HFFc6 (cell line): ENCODE measurements at regions not wholly inside any gene's neighbourhood (a gene's known extent, or its start where the extent isn't known, plus 50 kb on each side); places are given as distances from the start of the nearest gene placed in this dataset.

ENCODE experiments used
- DNase-seq: peaks from one replicate; pipeline ENCODE4 v3.0.0-alpha.2; 2018
- H3K27ac Mint-ChIP-seq: 2 replicates; pipeline ENCODE4 v1.8.0; 2020; ENCODE audit warnings: mild to moderate bottlenecking, mixed read lengths
- H3K27me3 Mint-ChIP-seq: 2 replicates; pipeline ENCODE4 v1.8.0; 2021; ENCODE audit warnings: mild to moderate bottlenecking, moderate library complexity, mixed read lengths; ENCODE audit not compliant: insufficient read depth
- H3K36me3 Mint-ChIP-seq: 2 replicates; pipeline ENCODE4 v1.8.0; 2021; ENCODE audit warnings: low read depth, mixed read lengths
- H3K4me1 Mint-ChIP-seq: 2 replicates; pipeline ENCODE4 v1.8.0; 2020; ENCODE audit warnings: low read depth, mixed read lengths
- H3K4me3 Mint-ChIP-seq: 2 replicates; pipeline ENCODE4 v1.8.0; 2020; ENCODE audit warnings: mild to moderate bottlenecking, moderate library complexity, mixed read lengths
- H3K9me3 Mint-ChIP-seq: 2 replicates; pipeline ENCODE4 v1.8.0; 2020; ENCODE audit warnings: mild to moderate bottlenecking, mixed read lengths
- CTCF ChIP-seq: fragments of 200-600 bp; sonication (generic); IDR thresholded peaks from 2 replicates; pipeline ENCODE4 v1.5.0; 2021; ENCODE audit warnings: antibody characterized with exemption, mild to moderate bottlenecking

GRCh38 chr5:87551911-87552310, 139.2 kb upstream of the CCNH start:
- Mint-ChIP-seq H3K4me3 (no peak overlapping the region), H3K27ac (no peak overlapping the region), H3K27me3 (no peaks in the 10 kb centered on the region), H3K36me3 (no peaks in the 10 kb centered on the region), H3K4me1 (no peaks in the 10 kb centered on the region), H3K9me3 (peaks cover 21% of the 10 kb centered on the region)
- DNase-seq, result no peak
- TF ChIP-seq CTCF, result no peak

- H3K27me3 Mint-ChIP-seq, result peaks cover 2% of the 10 kb centered on the region; the same call in 1 of the 2 replicates
- H3K4me3 Mint-ChIP-seq, result no peak overlapping the region
- H3K9me3 Mint-ChIP-seq, result no peaks in the 10 kb centered on the region
- no peak for DNase-seq
- no peak overlapping the region for H3K27ac Mint-ChIP-seq
- no peak for TF ChIP-seq CTCF
- H3K36me3 Mint-ChIP-seq, result no peaks in the 10 kb centered on the region
- H3K4me1 Mint-ChIP-seq, result no peaks in the 10 kb centered on the region
These were observed 128.9 kb upstream of the CCNH start for GRCh38 chr5:87541676-87542075.

GRCh38 chr5:87541033-87541432, 128.3 kb upstream of the CCNH start:
- H3K9me3 Mint-ChIP-seq, result no peaks in the 10 kb centered on the region
- no peak overlapping the region for H3K4me3 Mint-ChIP-seq
- TF ChIP-seq CTCF, result no peak
- no peaks in the 10 kb centered on the region for H3K36me3 Mint-ChIP-seq
- peak; percentile 43 for DNase-seq
- H3K4me1 Mint-ChIP-seq, result no peaks in the 10 kb centered on the region
- no peak overlapping the region for H3K27ac Mint-ChIP-seq
- H3K27me3 Mint-ChIP-seq, result peaks cover 2% of the 10 kb centered on the region; the same call in 1 of the 2 replicates

- H3K4me1 Mint-ChIP-seq, result no peaks in the 10 kb centered on the region
- no peak for TF ChIP-seq CTCF
- H3K9me3 Mint-ChIP-seq, result no peaks in the 10 kb centered on the region; the same call in 1 of the 2 replicates
These were observed 127.1 kb upstream of the CCNH start for GRCh38 chr5:87539839-87540238.

GRCh38 chr5:87536365-87536764, 123.6 kb upstream of the CCNH start:
- Mint-ChIP-seq H3K27me3 (no peaks in the 10 kb centered on the region; the same call in 1 of the 2 replicates), H3K36me3 (no peaks in the 10 kb centered on the region)

More at GRCh38 chr5:87539839-87540238, 127.1 kb upstream of the CCNH start:
- Mint-ChIP-seq H3K36me3 (no peaks in the 10 kb centered on the region), H3K4me3 (no peak overlapping the region), H3K27ac (no peak overlapping the region), H3K27me3 (peaks cover 2% of the 10 kb centered on the region; the same call in 1 of the 2 replicates)
- DNase-seq, result no peak

More at GRCh38 chr5:87536365-87536764, 123.6 kb upstream of the CCNH start:
- H3K9me3 Mint-ChIP-seq, result peaks cover 4% of the 10 kb centered on the region; the same call in 1 of the 2 replicates
- H3K27ac Mint-ChIP-seq, result no peak overlapping the region
- H3K4me1 Mint-ChIP-seq, result no peaks in the 10 kb centered on the region
- no peak for DNase-seq
- TF ChIP-seq CTCF, result no peak
- H3K4me3 Mint-ChIP-seq, result no peak overlapping the region
